Upper lobe of left lung (tissue), 4 donors: ENCODE measurements at regions not wholly inside any gene's neighbourhood (a gene's known extent, or its start where the extent isn't known, plus 50 kb on each side); places are given as distances from the start of the nearest gene placed in this dataset.

Source experiments
- CTCF ChIP-seq, 6 experiments: fragments of 450-650 bp in 4 of 6; fragments of 200-600 bp in 2 of 6; sonication (generic) in 2 of 6; IDR thresholded peaks; one replicate each; pipeline ENCODE4 v1.5.1; 2016 to 2019; ENCODE audit warnings: antibody characterized with exemption in 6 of 6
- POLR2A ChIP-seq, 4 donors: fragments of 450-650 bp; IDR thresholded peaks; one replicate each; pipeline ENCODE4 v1.5.1; 2016 to 2017; ENCODE audit warnings: antibody characterized with exemption in 4 of 4, mild to moderate bottlenecking in 2 of 4
- POLR2AphosphoS5 ChIP-seq, 2 donors: sonication (generic); formaldehyde crosslinking; IDR thresholded peaks; one replicate each; pipeline ENCODE4 v1.5.1; 2017; ENCODE audit warnings: antibody characterized with exemption in 2 of 2

- TF ChIP-seq POLR2AphosphoS5 (IDR thresholded peaks at IDR 0.05) (no peak), POLR2A (IDR thresholded peaks at IDR 0.05) (no peak), CTCF (IDR thresholded peaks at IDR 0.05) (peak; percentile 62 to 84 (median 76))
Measured at GRCh38 chr12:14256555-14257169, 108.8 kb upstream of the ATF7IP start.
